NCI-H1436 treated with DMSO at 0.1 percent for 48 hours (cell line): ENCODE measurements at regions not wholly inside any gene's neighbourhood (a gene's known extent, or its start where the extent isn't known, plus 50 kb on each side); places are given as distances from the start of the nearest gene placed in this dataset.

Source experiments
- DNase-seq: peaks from one replicate; lab custom pipeline; 2025; lab: John Stamatoyannopoulos, UW

GRCh38 chr6:101212640-101213039 is 180.9 kb upstream of the GRIK2 start:
- no peak for DNase-seq

- DNase-seq = no peak
Measured at GRCh38 chr6:101222007-101222406, 171.5 kb upstream of the GRIK2 start.

GRCh38 chr6:101224751-101225150 is 168.8 kb upstream of the GRIK2 start:
- no peak for DNase-seq

- no peak for DNase-seq
Measured at GRCh38 chr6:101226677-101227135, 166.8 kb upstream of the GRIK2 start.

- no peak for DNase-seq
Measured at GRCh38 chr6:101230866-101231265, 162.6 kb upstream of the GRIK2 start.

GRCh38 chr6:101231606-101232235 is 161.8 kb upstream of the GRIK2 start:
- no peak for DNase-seq

GRCh38 chr6:101232961-101233360 is 160.5 kb upstream of the GRIK2 start:
- no peak for DNase-seq

GRCh38 chr6:101236709-101237108 is 156.8 kb upstream of the GRIK2 start:
- DNase-seq = no peak

GRCh38 chr6:101241442-101241841 is 152.1 kb upstream of the GRIK2 start:
- DNase-seq = no peak

- no peak for DNase-seq
Measured at GRCh38 chr6:101249470-101249869, 144.0 kb upstream of the GRIK2 start.

GRCh38 chr6:101257163-101257562 is 136.3 kb upstream of the GRIK2 start:
- no peak for DNase-seq

- no peak for DNase-seq
Measured at GRCh38 chr6:101259505-101259904, 134.0 kb upstream of the GRIK2 start.

- DNase-seq = no peak
Measured at GRCh38 chr6:101263596-101263995, 129.9 kb upstream of the GRIK2 start.

GRCh38 chr6:101266063-101266462 is 127.4 kb upstream of the GRIK2 start:
- no peak for DNase-seq

- DNase-seq = no peak
Measured at GRCh38 chr6:101268541-101268940, 125.0 kb upstream of the GRIK2 start.

- no peak for DNase-seq
Measured at GRCh38 chr6:101275251-101275650, 118.3 kb upstream of the GRIK2 start.

GRCh38 chr6:101276066-101276465 is 117.4 kb upstream of the GRIK2 start:
- no peak for DNase-seq

GRCh38 chr6:101279410-101279809 is 114.1 kb upstream of the GRIK2 start:
- DNase-seq = no peak

- no peak for DNase-seq
Measured at GRCh38 chr6:101281266-101281665, 112.2 kb upstream of the GRIK2 start.

GRCh38 chr6:101284131-101284530 is 109.4 kb upstream of the GRIK2 start:
- no peak for DNase-seq

GRCh38 chr6:101286146-101286545 is 107.4 kb upstream of the GRIK2 start:
- no peak for DNase-seq

- DNase-seq = no peak
Measured at GRCh38 chr6:101290346-101290745, 103.2 kb upstream of the GRIK2 start.

GRCh38 chr6:101294051-101294638 is 99.4 kb upstream of the GRIK2 start:
- DNase-seq = no peak

GRCh38 chr6:101294676-101295075 is 98.8 kb upstream of the GRIK2 start:
- DNase-seq = no peak
